DOHH2 (cell line): ENCODE measurements at regions not wholly inside any gene's neighbourhood (a gene's known extent, or its start where the extent isn't known, plus 50 kb on each side); places are given as distances from the start of the nearest gene placed in this dataset.

ENCODE experiments used
- H3F3A ChIP-seq: fragments of 200-600 bp; sonication (generic), shearing (Covaris generic); 2 replicates; pipeline ENCODE4 v1.6.0; 2016; ENCODE audit warnings: antibody characterized with exemption, mild to moderate bottlenecking; ENCODE audit not compliant: control insufficient read depth, insufficient read depth
- H3K27ac ChIP-seq: fragments of 200-600 bp; sonication (generic); 2 replicates; pipeline ENCODE4 v1.5.1; 2014; ENCODE audit warnings: low read depth, mild to moderate bottlenecking, low read length, moderate library complexity
- H3K27me3 ChIP-seq: fragments of 200-600 bp; sonication (generic); 2 replicates; pipeline ENCODE4 v1.6.1; 2014; ENCODE audit warnings: mild to moderate bottlenecking, low read length, mixed read lengths; ENCODE audit not compliant: control insufficient read depth
- H3K36me3 ChIP-seq: fragments of 200-600 bp; sonication (generic); 2 replicates; pipeline ENCODE4 v1.6.1; 2014; ENCODE audit warnings: mild to moderate bottlenecking, low read length, moderate library complexity, mixed read lengths; ENCODE audit not compliant: control insufficient read depth
- H3K4me1 ChIP-seq: fragments of 200-600 bp; sonication (generic); 2 replicates; pipeline ENCODE4 v1.6.1; 2014; ENCODE audit warnings: mild to moderate bottlenecking, low read length, mixed read lengths; ENCODE audit not compliant: control insufficient read depth
- H3K4me2 ChIP-seq: fragments of 200-600 bp; sonication (generic); 2 replicates; pipeline ENCODE4 v1.6.0; 2014; ENCODE audit warnings: mild to moderate bottlenecking, low read length, moderate library complexity
- H3K4me3 ChIP-seq: fragments of 200-600 bp; sonication (generic); 2 replicates; pipeline ENCODE4 v1.5.1; 2014; ENCODE audit warnings: mild to moderate bottlenecking, low read length, mixed read lengths
- H3K79me2 ChIP-seq: fragments of 200-600 bp; sonication (generic); 2 replicates; pipeline ENCODE4 v1.6.1; 2014; ENCODE audit warnings: mild to moderate bottlenecking, low read length, mixed read lengths; ENCODE audit not compliant: control insufficient read depth
- H3K9me2 ChIP-seq: fragments of 200-600 bp; sonication (generic); replicated peaks from 2 replicates; pipeline ENCODE4 v1.6.1; 2014; ENCODE audit warnings: mild to moderate bottlenecking, low read length, mixed read lengths; ENCODE audit not compliant: control insufficient read depth
- H3K9me3 ChIP-seq: fragments of 200-600 bp; sonication (generic); 2 replicates; pipeline ENCODE4 v1.6.1; 2014; ENCODE audit warnings: antibody characterized with exemption, low read length, mixed read lengths; ENCODE audit not compliant: control insufficient read depth, insufficient read depth
- H4K20me1 ChIP-seq: fragments of 200-600 bp; sonication (generic); 2 replicates; pipeline ENCODE4 v1.6.0; 2014; ENCODE audit warnings: low read depth, mild to moderate bottlenecking, antibody characterized with exemption, low read length, moderate library complexity; ENCODE audit not compliant: control insufficient read depth, insufficient read depth
- CTCF ChIP-seq: fragments of 200-600 bp; sonication (generic); IDR thresholded peaks from one replicate; pipeline ENCODE4 v1.5.1; 2014; ENCODE audit warnings: antibody characterized with exemption, mild to moderate bottlenecking, low read depth, low read length; ENCODE audit not compliant: poor library complexity, severe bottlenecking
- EZH2phosphoT487 ChIP-seq: fragments of 200-600 bp; sonication (generic); IDR thresholded peaks from 2 replicates; pipeline ENCODE4 v1.6.1; 2017; ENCODE audit warnings: borderline replicate concordance, mild to moderate bottlenecking, antibody characterized with exemption, low read length, moderate library complexity, mixed read lengths

- no peak overlapping the region for H3K4me3 ChIP-seq
- no peak overlapping the region for H3K27ac ChIP-seq
- TF ChIP-seq EZH2phosphoT487 (no peak), CTCF (no peak)
- H3K36me3 ChIP-seq, result no peaks in the 10 kb centered on the region
- H4K20me1 ChIP-seq, result no peaks in the 10 kb centered on the region
- H3K79me2 ChIP-seq, result no peaks in the 10 kb centered on the region
- no peaks in the 10 kb centered on the region for H3K27me3 ChIP-seq
- H3K4me2 ChIP-seq, result no peak overlapping the region
- H3K9me3 ChIP-seq, result peaks cover 9% of the 10 kb centered on the region; the same call in 1 of the 2 replicates
- no peaks in the 10 kb centered on the region for H3K9me2 ChIP-seq
- H3F3A ChIP-seq, result no peaks in the 10 kb centered on the region
- no peaks in the 10 kb centered on the region for H3K4me1 ChIP-seq
Observed at GRCh38 chr2:145573608-145574007, 1053.7 kb upstream of the ZEB2 start.

- Histone ChIP-seq H3K27ac (no peak overlapping the region), H3K9me2 (no peaks in the 10 kb centered on the region), H3K36me3 (no peaks in the 10 kb centered on the region), H3K4me1 (no peaks in the 10 kb centered on the region), H3K4me3 (no peak overlapping the region), H3K9me3 (peaks cover 9% of the 10 kb centered on the region; the same call in 1 of the 2 replicates), H4K20me1 (no peaks in the 10 kb centered on the region), H3K27me3 (no peaks in the 10 kb centered on the region), H3K79me2 (no peaks in the 10 kb centered on the region), H3K4me2 (no peak overlapping the region), H3F3A (no peaks in the 10 kb centered on the region)
- TF ChIP-seq EZH2phosphoT487 (no peak), CTCF (no peak)
Observed at GRCh38 chr2:145572238-145572637, 1052.3 kb upstream of the ZEB2 start.

- no peaks in the 10 kb centered on the region for H3F3A ChIP-seq
- 0 out of 2 replicates have a peak, but pooled peaks cover 3% of the 10 kb centered on the region for H3K9me3 ChIP-seq
- H4K20me1 ChIP-seq, result no peaks in the 10 kb centered on the region
- H3K4me3 ChIP-seq, result no peak overlapping the region
- H3K36me3 ChIP-seq, result no peaks in the 10 kb centered on the region
- TF ChIP-seq EZH2phosphoT487 (no peak), CTCF (no peak)
- no peaks in the 10 kb centered on the region for H3K27me3 ChIP-seq
- no peaks in the 10 kb centered on the region for H3K4me1 ChIP-seq
- no peaks in the 10 kb centered on the region for H3K9me2 ChIP-seq
- no peak overlapping the region for H3K27ac ChIP-seq
- H3K4me2 ChIP-seq, result no peak overlapping the region
- H3K79me2 ChIP-seq, result no peaks in the 10 kb centered on the region
Observed at GRCh38 chr2:145569108-145569507, 1049.2 kb upstream of the ZEB2 start.
